Ammon's horn (tissue), 1 donor: ENCODE measurements at regions not wholly inside any gene's neighbourhood (a gene's known extent, or its start where the extent isn't known, plus 50 kb on each side); places are given as distances from the start of the nearest gene placed in this dataset.
A peak's percentile ranks its signal among the peaks of the same experiment; 100 is the strongest.
"Not testable (repeated sequence)": the region's sequence is repeated elsewhere in the genome, so short reads cannot be mapped to it uniquely, and the experiment has no call there.

ENCODE experiments used
- DNase-seq: peaks from one replicate; pipeline ENCODE4 v3.0.0-alpha.2; 2016; ENCODE audit warnings: low spot score

GRCh38 chr13:44848920-44849676 is 140.2 kb downstream of the NUFIP1 start:
- DNase-seq = peak; percentile 10

GRCh38 chr13:44845281-44846058 is 143.8 kb downstream of the NUFIP1 start:
- not testable (repeated sequence) for DNase-seq

- DNase-seq = no peak
These were observed 144.5 kb downstream of the NUFIP1 start for GRCh38 chr13:44844786-44845185.

- no peak for DNase-seq
These were observed 145.9 kb downstream of the NUFIP1 start for GRCh38 chr13:44843403-44843802.

- no peak for DNase-seq
These were observed 147.1 kb downstream of the NUFIP1 start for GRCh38 chr13:44842158-44842557.

GRCh38 chr13:44840131-44840530 is 149.1 kb downstream of the NUFIP1 start:
- DNase-seq = no peak

- no peak for DNase-seq
These were observed 152.0 kb downstream of the NUFIP1 start for GRCh38 chr13:44837250-44837649.

- no peak for DNase-seq
These were observed 154.9 kb downstream of the NUFIP1 start for GRCh38 chr13:44834404-44834803.

- no peak for DNase-seq
These were observed 155.6 kb downstream of the NUFIP1 start for GRCh38 chr13:44833626-44834025.

GRCh38 chr13:44833139-44833538 is 156.1 kb downstream of the NUFIP1 start:
- no peak for DNase-seq

- DNase-seq = no peak
These were observed 162.5 kb downstream of the NUFIP1 start for GRCh38 chr13:44826591-44827350.

- no peak for DNase-seq
These were observed 163.3 kb downstream of the NUFIP1 start for GRCh38 chr13:44825953-44826352.

- not testable (repeated sequence) for DNase-seq
These were observed 165.7 kb downstream of the NUFIP1 start for GRCh38 chr13:44823555-44823954.

- no peak for DNase-seq
These were observed 167.0 kb downstream of the NUFIP1 start for GRCh38 chr13:44822291-44822690.

GRCh38 chr13:44819772-44820171 is 169.5 kb downstream of the NUFIP1 start:
- no peak for DNase-seq

GRCh38 chr13:44819245-44819644 is 170.0 kb downstream of the NUFIP1 start:
- DNase-seq = no peak

- DNase-seq = no peak
These were observed 170.8 kb downstream of the NUFIP1 start for GRCh38 chr13:44818428-44818827.

- DNase-seq = no peak
These were observed 171.3 kb downstream of the NUFIP1 start for GRCh38 chr13:44818016-44818415.

- DNase-seq = no peak
These were observed 172.1 kb downstream of the NUFIP1 start for GRCh38 chr13:44817131-44817671.

- DNase-seq = no peak
These were observed 172.6 kb downstream of the NUFIP1 start for GRCh38 chr13:44816701-44817100.

GRCh38 chr13:44815623-44816022 is 173.6 kb downstream of the NUFIP1 start:
- peak; percentile 67 for DNase-seq

GRCh38 chr13:44814836-44815235 is 174.4 kb downstream of the NUFIP1 start:
- no peak for DNase-seq
